H9 (cell line): ENCODE measurements at regions not wholly inside any gene's neighbourhood (a gene's known extent, or its start where the extent isn't known, plus 50 kb on each side); places are given as distances from the start of the nearest gene placed in this dataset.

Source experiments
- DNase-seq: peaks from one replicate; pipeline ENCODE4 v3.0.0-alpha.2; 2017
- H2AFZ ChIP-seq: one replicate; pipeline ENCODE4 v1.6.1; 2013; ENCODE audit warnings: mild to moderate bottlenecking, low read length, control low read depth, moderate library complexity
- H2AK5ac ChIP-seq: 2 replicates; pipeline ENCODE4 v1.6.1; 2013; ENCODE audit warnings: low read length, control low read depth, mixed read lengths; ENCODE audit not compliant: insufficient read length
- H2BK120ac ChIP-seq: one replicate; pipeline ENCODE4 v1.6.1; 2013; ENCODE audit warnings: low read depth, mild to moderate bottlenecking, low read length, control low read depth, inconsistent platforms; ENCODE audit not compliant: poor library complexity, severe bottlenecking
- H2BK12ac ChIP-seq: 2 replicates; pipeline ENCODE4 v1.6.1; 2013; ENCODE audit warnings: low read length, control low read depth, mixed read lengths, low read depth; ENCODE audit not compliant: insufficient read length
- H2BK15ac ChIP-seq: 2 replicates; pipeline ENCODE4 v1.6.1; 2013; ENCODE audit warnings: low read depth, low read length, control low read depth
- H2BK20ac ChIP-seq: one replicate; pipeline ENCODE4 v1.6.1; 2013; ENCODE audit warnings: low read depth, mild to moderate bottlenecking, low read length, control low read depth, inconsistent platforms; ENCODE audit not compliant: poor library complexity, severe bottlenecking
- H2BK5ac ChIP-seq: 2 replicates; pipeline ENCODE4 v1.6.1; 2013; ENCODE audit warnings: low read length, control low read depth, mixed read lengths; ENCODE audit not compliant: insufficient read length
- H3K14ac ChIP-seq: 2 replicates; pipeline ENCODE4 v1.6.1; 2013; ENCODE audit warnings: low read length, control low read depth; ENCODE audit not compliant: insufficient read depth
- H3K18ac ChIP-seq: 2 replicates; pipeline ENCODE4 v1.6.1; 2013; ENCODE audit warnings: low read depth, mild to moderate bottlenecking, mixed read lengths, low read length, control low read depth; ENCODE audit not compliant: insufficient read length
- H3K23ac ChIP-seq: 2 replicates; pipeline ENCODE4 v1.6.1; 2013; ENCODE audit warnings: low read length, control low read depth, mixed read lengths, low read depth; ENCODE audit not compliant: insufficient read length
- H3K23me2 ChIP-seq: 2 replicates; pipeline ENCODE4 v1.6.1; 2013; ENCODE audit warnings: low read depth, mild to moderate bottlenecking, mixed read lengths, low read length, control low read depth; ENCODE audit not compliant: insufficient read length, poor library complexity, severe bottlenecking
- H3K27ac ChIP-seq: 2 replicates; pipeline ENCODE4 v1.5.1; 2013; ENCODE audit warnings: low read length, control low read depth, mixed read lengths, low read depth; ENCODE audit not compliant: insufficient read length
- H3K27me3 ChIP-seq: 2 replicates; pipeline ENCODE4 v1.6.1; 2013; ENCODE audit warnings: low read length, control low read depth, inconsistent platforms; ENCODE audit not compliant: insufficient read depth
- H3K4ac ChIP-seq: 2 replicates; pipeline ENCODE4 v1.6.1; 2013; ENCODE audit warnings: low read depth, mild to moderate bottlenecking, control low read depth, inconsistent platforms, low read length, moderate library complexity
- H3K4me1 ChIP-seq: 2 replicates; pipeline ENCODE4 v1.6.1; 2013; ENCODE audit warnings: low read length, control low read depth, inconsistent platforms; ENCODE audit not compliant: insufficient read depth
- H3K4me2 ChIP-seq: 2 replicates; pipeline ENCODE4 v1.6.1; 2013; ENCODE audit warnings: low read length, control low read depth, mixed read lengths; ENCODE audit not compliant: insufficient read length, insufficient read depth
- H3K56ac ChIP-seq: 2 replicates; pipeline ENCODE4 v1.6.1; 2013; ENCODE audit warnings: low read depth, mild to moderate bottlenecking, mixed read lengths, low read length, control low read depth; ENCODE audit not compliant: insufficient read length
- H3K79me1 ChIP-seq: 2 replicates; pipeline ENCODE4 v1.6.1; 2013; ENCODE audit warnings: low read depth, mild to moderate bottlenecking, moderate library complexity, low read length, control low read depth, inconsistent platforms; ENCODE audit not compliant: insufficient read depth, poor library complexity, severe bottlenecking
- H3K79me2 ChIP-seq: 2 replicates; pipeline ENCODE4 v1.6.1; 2013; ENCODE audit warnings: low read length, control low read depth, inconsistent platforms; ENCODE audit not compliant: insufficient read depth
- H3K9ac ChIP-seq: 2 replicates; pipeline ENCODE4 v1.6.1; 2013; ENCODE audit warnings: low read length, control low read depth, mixed read lengths; ENCODE audit not compliant: insufficient read length; ENCODE audit errors: extremely low read depth
- H3K9me3 ChIP-seq: one replicate; pipeline ENCODE4 v1.6.1; 2013; ENCODE audit warnings: low read depth, low read length, inconsistent platforms; ENCODE audit not compliant: control insufficient read depth
- H3T11ph ChIP-seq: one replicate; pipeline ENCODE4 v1.6.1; 2013; ENCODE audit warnings: mild to moderate bottlenecking, low read length, control low read depth, inconsistent platforms
- H4K20me1 ChIP-seq: one replicate; pipeline ENCODE4 v1.6.1; 2013; ENCODE audit not compliant: control insufficient read depth, insufficient read length, insufficient read depth
- H4K5ac ChIP-seq: 2 replicates; pipeline ENCODE4 v1.6.1; 2013; ENCODE audit warnings: low read depth, mild to moderate bottlenecking, mixed read lengths, low read length, control low read depth; ENCODE audit not compliant: insufficient read length
- H4K8ac ChIP-seq: replicated peaks from 2 replicates; pipeline ENCODE4 v1.6.1; 2013; ENCODE audit warnings: low read length, control low read depth, mixed read lengths, low read depth; ENCODE audit not compliant: insufficient read length
- H4K91ac ChIP-seq: 2 replicates; pipeline ENCODE4 v1.6.1; 2013; ENCODE audit warnings: low read depth, mild to moderate bottlenecking, moderate library complexity, mixed read lengths, low read length, control low read depth; ENCODE audit not compliant: insufficient read length
- H3K27ac Mint-ChIP-seq, 3 experiments: 2 replicates in 2 of 3; 3 replicates in 1 of 3; pipeline ENCODE4 v1.8.0; 2020 to 2021; ENCODE audit warnings: mixed read lengths in 3 of 3, mild to moderate bottlenecking in 1 of 3, moderate library complexity in 1 of 3
- H3K27me3 Mint-ChIP-seq: 2 replicates; pipeline ENCODE4 v1.8.0; 2021; ENCODE audit warnings: low read depth, mild to moderate bottlenecking, moderate library complexity, mixed read lengths
- H3K36me3 Mint-ChIP-seq, 3 experiments: 2 replicates in 2 of 3; 3 replicates in 1 of 3; pipeline ENCODE4 v1.8.0; 2020 to 2021; ENCODE audit warnings: low read depth in 3 of 3, mixed read lengths in 3 of 3; ENCODE audit not compliant: insufficient read depth in 1 of 3
- H3K4me1 Mint-ChIP-seq, 2 experiments: 2 replicates each; pipeline ENCODE4 v1.8.0; 2020; ENCODE audit warnings: mixed read lengths in 2 of 2
- H3K4me3 Mint-ChIP-seq, 2 experiments: 2 replicates in 1 of 2; 3 replicates in 1 of 2; pipeline ENCODE4 v1.8.0; 2020 to 2021; ENCODE audit warnings: mild to moderate bottlenecking in 2 of 2, mixed read lengths in 2 of 2, moderate library complexity in 1 of 2
- H3K9me3 Mint-ChIP-seq, 2 experiments: 2 replicates in 1 of 2; 3 replicates in 1 of 2; pipeline ENCODE4 v1.8.0; 2020; ENCODE audit warnings: mild to moderate bottlenecking in 2 of 2, mixed read lengths in 2 of 2, moderate library complexity in 1 of 2
- CTCF ChIP-seq: fragments of 200-600 bp; sonication (generic); conservative IDR thresholded peaks from 3 replicates; pipeline ENCODE4 v1.8.0; 2021; ENCODE audit warnings: antibody characterized with exemption, mild to moderate bottlenecking
- WGBS: extraction: QIAGEN DNeasy Blood & Tissue Kit; methylation state at CpG from one replicate; pipeline ENCODE4 v1.1.7; 2013; ENCODE audit warnings: missing lambda C conversion rate, low lambda C conversion rate, mixed read lengths; ENCODE audit not compliant: insufficient read length; ENCODE audit errors: extremely low coverage; 5-methylcytosine and 5-hydroxymethylcytosine counted together

- H4K5ac ChIP-seq = no peak overlapping the region
- no peak overlapping the region for H3K23ac ChIP-seq
- Mint-ChIP-seq H3K4me3 (no peak overlapping the region), H3K27ac (no peak overlapping the region; a peak in 1 of 7 replicates), H3K9me3 (no peaks in the 10 kb centered on the region; a peak in 1 of 5 replicates), H3K36me3 (no peaks in the 10 kb centered on the region; a peak in 1 of 7 replicates), H3K4me1 (peaks cover 3 to 11% of the 10 kb centered on the region in 2 experiments), H3K27me3 (no peaks in the 10 kb centered on the region)
- H3K79me2 ChIP-seq = no peaks in the 10 kb centered on the region
- H2BK12ac ChIP-seq = no peak overlapping the region
- H3K4me2 ChIP-seq = no peak overlapping the region
- no peak overlapping the region for H3K4ac ChIP-seq
- H2BK20ac ChIP-seq = no peak overlapping the region
- no peak overlapping the region for H3K27ac ChIP-seq
- no peak overlapping the region for H4K91ac ChIP-seq
- TF ChIP-seq CTCF = no peak
- H4K20me1 ChIP-seq = no peaks in the 10 kb centered on the region
- no peak overlapping the region for H2AK5ac ChIP-seq
- H3K9me3 ChIP-seq = no peaks in the 10 kb centered on the region
- no CpG with 5 or more reads among the region's 13 CpGs for WGBS
- H3K18ac ChIP-seq = no peak overlapping the region
- H3K79me1 ChIP-seq = no peaks in the 10 kb centered on the region
- H3K56ac ChIP-seq = no peak overlapping the region
- no peak for DNase-seq
- no peak overlapping the region for H3K9ac ChIP-seq
- no peak overlapping the region for H3T11ph ChIP-seq
- H2BK15ac ChIP-seq = no peak overlapping the region
- no peak overlapping the region for H3K14ac ChIP-seq
- H4K8ac ChIP-seq = no peak overlapping the region
- H3K23me2 ChIP-seq = no peaks in the 10 kb centered on the region
- H3K4me1 ChIP-seq = no peaks in the 10 kb centered on the region
- H2BK5ac ChIP-seq = no peak overlapping the region
- no peak overlapping the region for H2AFZ ChIP-seq
- H3K27me3 ChIP-seq = no peaks in the 10 kb centered on the region
- H2BK120ac ChIP-seq = no peak overlapping the region
Measured at GRCh38 chr18:59787998-59788790, 91.0 kb upstream of the CCBE1 start.
